ENCODE measurements at regions not wholly inside any gene's neighbourhood (a gene's known extent, or its start where the extent isn't known, plus 50 kb on each side); places are given as distances from the start of the nearest gene placed in this dataset.
"Not testable (repeated sequence)": the region's sequence is repeated elsewhere in the genome, so short reads cannot be mapped to it uniquely, and the experiment has no call there.

GRCh38 chr2:128416806-128417205 lies 98.1 kb upstream of the HS6ST1 start:
- DNase-seq: no peak

- not testable (repeated sequence) for DNase-seq
Observed at GRCh38 chr2:128417264-128417663, 98.6 kb upstream of the HS6ST1 start.

GRCh38 chr2:128420131-128420530 lies 101.5 kb upstream of the HS6ST1 start:
- DNase-seq: no peak

- DNase-seq: no peak
Observed at GRCh38 chr2:128420776-128421175, 102.1 kb upstream of the HS6ST1 start.

GRCh38 chr2:128421286-128421685 lies 102.6 kb upstream of the HS6ST1 start:
- DNase-seq: no peak

- DNase-seq: no peak
Observed at GRCh38 chr2:128421861-128422311, 103.2 kb upstream of the HS6ST1 start.

- no peak for DNase-seq
Observed at GRCh38 chr2:128422571-128422970, 103.9 kb upstream of the HS6ST1 start.

- DNase-seq: no peak
Observed at GRCh38 chr2:128423788-128424165, 105.1 kb upstream of the HS6ST1 start.

- no peak for DNase-seq
Observed at GRCh38 chr2:128424406-128425171, 105.9 kb upstream of the HS6ST1 start.

GRCh38 chr2:128425216-128425615 lies 106.5 kb upstream of the HS6ST1 start:
- DNase-seq: no peak

- no peak for DNase-seq
Observed at GRCh38 chr2:128425731-128426620, 107.3 kb upstream of the HS6ST1 start.

- DNase-seq: no peak
Observed at GRCh38 chr2:128427413-128427755, 108.7 kb upstream of the HS6ST1 start.

GRCh38 chr2:128428415-128428814 lies 109.7 kb upstream of the HS6ST1 start:
- no peak for DNase-seq

- no peak for DNase-seq
Observed at GRCh38 chr2:128432423-128432822, 113.8 kb upstream of the HS6ST1 start.

GRCh38 chr2:128433911-128434550 lies 115.4 kb upstream of the HS6ST1 start:
- DNase-seq: no peak

- DNase-seq: no peak
Observed at GRCh38 chr2:128435576-128436478, 117.2 kb upstream of the HS6ST1 start.

- DNase-seq: no peak
Observed at GRCh38 chr2:128436479-128437203, 118.0 kb upstream of the HS6ST1 start.

- DNase-seq: no peak
Observed at GRCh38 chr2:128437204-128437565, 118.5 kb upstream of the HS6ST1 start.

- no peak for DNase-seq
Observed at GRCh38 chr2:128438091-128438490, 119.4 kb upstream of the HS6ST1 start.

- DNase-seq: no peak
Observed at GRCh38 chr2:128438586-128438985, 119.9 kb upstream of the HS6ST1 start.

GRCh38 chr2:128439031-128439790 lies 120.5 kb upstream of the HS6ST1 start:
- no peak for DNase-seq
